ENCODE measurements at regions not wholly inside any gene's neighbourhood (a gene's known extent, or its start where the extent isn't known, plus 50 kb on each side); places are given as distances from the start of the nearest gene placed in this dataset.

DNA sequence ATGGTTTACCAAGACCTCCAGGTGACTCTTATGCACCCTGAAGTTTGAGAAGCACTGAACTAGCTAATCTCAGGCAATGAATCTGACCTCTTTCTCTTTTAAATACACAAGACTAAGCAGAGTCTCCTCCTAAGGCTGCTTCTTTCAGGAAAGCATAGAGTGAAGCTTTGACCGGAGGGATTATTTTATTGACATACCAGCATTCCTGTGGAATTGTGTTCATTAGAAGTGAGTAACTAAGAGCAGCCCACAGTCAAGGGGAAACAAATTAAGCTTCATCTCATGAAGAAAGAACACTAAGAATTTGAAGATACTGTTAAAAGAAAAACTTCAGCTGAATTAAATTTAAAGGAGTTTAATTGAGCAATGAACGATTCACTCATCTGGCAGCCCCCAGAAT lies 963.5 kb downstream of the NTRK3 start:
- Histone ChIP-seq H3K4me1 (ENCODE audit: control insufficient read depth, insufficient read depth, low read length) (no peaks in the 10 kb centered on the region), H2AK9ac (replicated peaks; ENCODE audit: low read depth, low read length, poor library complexity) (no peak overlapping the region), H3K4ac (ENCODE audit: low read depth, low read length) (no peak overlapping the region), H3K23ac (ENCODE audit: low read depth, low read length) (no peak overlapping the region), H4K91ac (ENCODE audit: insufficient read depth, low read depth, low read length) (no peak overlapping the region), H3K36me3 (ENCODE audit: control insufficient read depth, insufficient read depth, low read length) (no peaks in the 10 kb centered on the region), H2BK20ac (ENCODE audit: low read depth, low read length) (no peak overlapping the region), H3K9ac (ENCODE audit: low read depth, low read length) (no peak overlapping the region), H3K79me1 (ENCODE audit: low read depth in 1 of 2, low read length in 2 of 2) (no peaks in the 10 kb centered on the region), H3K27ac (ENCODE audit: insufficient read depth, low read length) (no peak overlapping the region), H4K20me1 (ENCODE audit: insufficient read depth, low read length) (no peaks in the 10 kb centered on the region), H3K14ac (replicated peaks; ENCODE audit: low read depth, low read length) (no peak overlapping the region), H3K4me2 (ENCODE audit: low read depth, low read length) (no peak overlapping the region), H2BK120ac (ENCODE audit: low read depth, low read length) (no peak overlapping the region), H2BK15ac (ENCODE audit: low read depth, low read length) (no peak overlapping the region), H3K9me1 (ENCODE audit: insufficient read depth, low read length) (no peaks in the 10 kb centered on the region), H3K9me3 (ENCODE audit: control insufficient read depth, insufficient read depth, low read length) (peaks cover 5% of the 10 kb centered on the region; the same call in 1 of the 2 replicates), H2AFZ (replicated peaks; ENCODE audit: low read length, poor library complexity) (no peak overlapping the region), H4K5ac (ENCODE audit: low read depth, low read length) (no peak overlapping the region), H2BK5ac (ENCODE audit: low read depth, low read length, poor library complexity, severe bottlenecking) (no peak overlapping the region), H3K18ac (ENCODE audit: low read depth, low read length) (no peak overlapping the region), H3K27me3 (ENCODE audit: control insufficient read depth, insufficient read depth, low read length) (no peaks in the 10 kb centered on the region), H2AK5ac (ENCODE audit: low read depth, low read length) (no peak overlapping the region), H3K4me3 (ENCODE audit: insufficient read depth, low read depth, low read length) (no peak overlapping the region), H3K56ac (ENCODE audit: extremely low read depth, insufficient read depth, low read length) (no peak overlapping the region), H4K8ac (ENCODE audit: low read depth in 2 of 2, low read length in 2 of 2) (no peak overlapping the region)
- BruUV-seq (replicated peaks): no TSS peak
- in situ Hi-C loops (cut with MboI; ENCODE audit: low sequenced_read_pairs) (no loop called here), intact Hi-C loops (cut with micrococcal nuclease) (no loop called here), dilution Hi-C loops (cut with HindIII; ENCODE audit: low sequenced_read_pairs, unreplicated experiment) (no loop called here)
- CTCF ChIA-PET: interaction anchor here (0.6 kb wide), 1 partner anchor 49 kb away, joined by 4 read pairs; no protein-coding TSS in a partner anchor
- WGBS, 2 experiments (ENCODE audit: extremely low coverage in 2 of 2, insufficient read length in 1 of 2): no CpG with 5 or more reads among the region's 2 CpGs
- POLR2A ChIA-PET (ENCODE audit: unreplicated experiment): no interaction called here
- no peak for TF ChIP-seq BHLHE40 (IDR thresholded peaks at IDR 0.05; ENCODE audit: low read depth, low read length)
- TF ChIP-seq ELK1 (IDR thresholded peaks at IDR 0.05; ENCODE audit: borderline replicate concordance, low read depth, low read length): no peak
- TF ChIP-seq RAD21 (IDR thresholded peaks at IDR 0.05; ENCODE audit: low read length): no peak
- no peak for TF ChIP-seq MAZ (IDR thresholded peaks at IDR 0.05; ENCODE audit: borderline replicate concordance, low read depth, low read length)
- TF ChIP-seq FOS (IDR thresholded peaks at IDR 0.05; ENCODE audit: low read depth, low read length): no peak
- TF ChIP-seq, protein P1, sequence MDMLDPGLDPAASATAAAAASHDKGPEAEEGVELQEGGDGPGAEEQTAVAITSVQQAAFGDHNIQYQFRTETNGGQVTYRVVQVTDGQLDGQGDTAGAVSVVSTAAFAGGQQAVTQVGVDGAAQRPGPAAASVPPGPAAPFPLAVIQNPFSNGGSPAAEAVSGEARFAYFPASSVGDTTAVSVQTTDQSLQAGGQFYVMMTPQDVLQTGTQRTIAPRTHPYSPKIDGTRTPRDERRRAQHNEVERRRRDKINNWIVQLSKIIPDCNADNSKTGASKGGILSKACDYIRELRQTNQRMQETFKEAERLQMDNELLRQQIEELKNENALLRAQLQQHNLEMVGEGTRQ (IDR thresholded peaks at IDR 0.05; ENCODE audit: low read depth, low read length): no peak
- TF ChIP-seq, protein P2, sequence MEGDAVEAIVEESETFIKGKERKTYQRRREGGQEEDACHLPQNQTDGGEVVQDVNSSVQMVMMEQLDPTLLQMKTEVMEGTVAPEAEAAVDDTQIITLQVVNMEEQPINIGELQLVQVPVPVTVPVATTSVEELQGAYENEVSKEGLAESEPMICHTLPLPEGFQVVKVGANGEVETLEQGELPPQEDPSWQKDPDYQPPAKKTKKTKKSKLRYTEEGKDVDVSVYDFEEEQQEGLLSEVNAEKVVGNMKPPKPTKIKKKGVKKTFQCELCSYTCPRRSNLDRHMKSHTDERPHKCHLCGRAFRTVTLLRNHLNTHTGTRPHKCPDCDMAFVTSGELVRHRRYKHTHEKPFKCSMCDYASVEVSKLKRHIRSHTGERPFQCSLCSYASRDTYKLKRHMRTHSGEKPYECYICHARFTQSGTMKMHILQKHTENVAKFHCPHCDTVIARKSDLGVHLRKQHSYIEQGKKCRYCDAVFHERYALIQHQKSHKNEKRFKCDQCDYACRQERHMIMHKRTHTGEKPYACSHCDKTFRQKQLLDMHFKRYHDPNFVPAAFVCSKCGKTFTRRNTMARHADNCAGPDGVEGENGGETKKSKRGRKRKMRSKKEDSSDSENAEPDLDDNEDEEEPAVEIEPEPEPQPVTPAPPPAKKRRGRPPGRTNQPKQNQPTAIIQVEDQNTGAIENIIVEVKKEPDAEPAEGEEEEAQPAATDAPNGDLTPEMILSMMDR (conservative IDR thresholded peaks at IDR 0.05; ENCODE audit: low read depth, low read length): no peak
- no peak for TF ChIP-seq SMC3 (IDR thresholded peaks at IDR 0.05; ENCODE audit: low read depth, low read length)
- no peak for TF ChIP-seq CEBPB (IDR thresholded peaks at IDR 0.05; ENCODE audit: low read depth, low read length)
- TF ChIP-seq NFE2L2 (IDR thresholded peaks at IDR 0.05; ENCODE audit: low read depth, low read length): no peak
- no peak for TF ChIP-seq MAFK (IDR thresholded peaks at IDR 0.05; ENCODE audit: low read depth, low read length)
- DNase-seq: no peak
- no peak for ATAC-seq (ENCODE audit: low read depth)
